GM23338 (cell line): ENCODE measurements at regions not wholly inside any gene's neighbourhood (a gene's known extent, or its start where the extent isn't known, plus 50 kb on each side); places are given as distances from the start of the nearest gene placed in this dataset.

Source experiments
- ATAC-seq: fragments of 200-7000 bp; cut with Tn5 transposase; 3 replicates; pipeline ENCODE4 v1.9.1; 2020
- DNase-seq: peaks from one replicate; pipeline ENCODE4 v3.0.0-alpha.2; 2015; ENCODE audit warnings: low spot score
- H2AFZ ChIP-seq: fragments of 200-600 bp; sonication (generic); 2 replicates; pipeline ENCODE4 v1.8.0; 2016; ENCODE audit warnings: antibody characterized with exemption, mild to moderate bottlenecking, moderate library complexity
- H3F3A ChIP-seq: fragments of 200-600 bp; sonication (generic); replicated peaks from 2 replicates; pipeline ENCODE4 v1.8.0; 2017; ENCODE audit warnings: antibody characterized with exemption, mixed run types, low read depth
- H3K27ac ChIP-seq: fragments of 200-600 bp; sonication (generic); 2 replicates; pipeline ENCODE4 v1.6.1; 2016; ENCODE audit warnings: low read depth
- H3K27me3 ChIP-seq: fragments of 200-600 bp; sonication (generic); 2 replicates; pipeline ENCODE4 v1.8.0; 2016; ENCODE audit warnings: mild to moderate bottlenecking, mixed run types, moderate library complexity; ENCODE audit not compliant: insufficient read depth
- H3K36me3 ChIP-seq: fragments of 200-600 bp; sonication (generic); 2 replicates; pipeline ENCODE4 v1.8.0; 2016; ENCODE audit warnings: mild to moderate bottlenecking; ENCODE audit not compliant: insufficient read depth
- H3K4me1 ChIP-seq: fragments of 200-600 bp; sonication (generic); 2 replicates; pipeline ENCODE4 v1.8.0; 2016; ENCODE audit warnings: mild to moderate bottlenecking, moderate library complexity; ENCODE audit not compliant: insufficient read depth
- H3K4me2 ChIP-seq: fragments of 200-600 bp; sonication (generic); 2 replicates; pipeline ENCODE4 v1.7.1; 2017; ENCODE audit warnings: mixed run types
- H3K4me3 ChIP-seq: fragments of 200-600 bp; sonication (generic); 2 replicates; pipeline ENCODE4 v1.6.1; 2016; ENCODE audit warnings: mixed run types
- H3K79me2 ChIP-seq: fragments of 200-600 bp; sonication (generic); replicated peaks from 2 replicates; pipeline ENCODE4 v1.8.0; 2017; ENCODE audit warnings: mild to moderate bottlenecking; ENCODE audit not compliant: insufficient read depth
- H3K9me2 ChIP-seq: fragments of 200-600 bp; sonication (generic); 2 replicates; pipeline ENCODE4 v1.8.0; 2017; ENCODE audit not compliant: insufficient read depth
- H4K20me1 ChIP-seq: fragments of 200-600 bp; sonication (generic); replicated peaks from 2 replicates; pipeline ENCODE4 v1.8.0; 2017; ENCODE audit warnings: mild to moderate bottlenecking; ENCODE audit not compliant: insufficient read depth
- H3K27ac Mint-ChIP-seq: 2 replicates; pipeline ENCODE4 v1.8.0; 2020; ENCODE audit warnings: inconsistent platforms, mild to moderate bottlenecking, moderate library complexity, mixed read lengths
- H3K27me3 Mint-ChIP-seq: 3 replicates; pipeline ENCODE4 v1.8.0; 2022; ENCODE audit warnings: low read depth, mild to moderate bottlenecking, moderate library complexity, mixed read lengths, inconsistent platforms; ENCODE audit not compliant: insufficient read depth, poor library complexity
- H3K36me3 Mint-ChIP-seq: 3 replicates; pipeline ENCODE4 v1.8.0; 2021; ENCODE audit warnings: low read depth, mild to moderate bottlenecking, inconsistent platforms, moderate library complexity, mixed read lengths
- H3K4me1 Mint-ChIP-seq: 3 replicates; pipeline ENCODE4 v1.8.0; 2020; ENCODE audit warnings: mild to moderate bottlenecking, inconsistent platforms, mixed read lengths
- H3K4me3 Mint-ChIP-seq: 3 replicates; pipeline ENCODE4 v1.8.0; 2021; ENCODE audit warnings: moderate library complexity, mild to moderate bottlenecking, inconsistent platforms, mixed read lengths
- H3K9me3 Mint-ChIP-seq: 3 replicates; pipeline ENCODE4 v1.8.0; 2020; ENCODE audit warnings: moderate library complexity, mild to moderate bottlenecking, inconsistent platforms, mixed read lengths
- CREB1 ChIP-seq: fragments of 250-450 bp; sonication (Bioruptor Pico); IDR thresholded peaks from 2 replicates; pipeline ENCODE4 v1.5.0; 2020; ENCODE audit warnings: low read depth, mild to moderate bottlenecking, moderate library complexity
- EZH2 ChIP-seq: fragments of 200-600 bp; sonication (generic); IDR thresholded peaks from one replicate; pipeline ENCODE4 v1.8.0; 2017; ENCODE audit warnings: antibody characterized with exemption, mild to moderate bottlenecking, low read depth; ENCODE audit not compliant: unreplicated experiment
- EZH2phosphoT487 ChIP-seq: fragments of 200-600 bp; sonication (generic); IDR thresholded peaks from one replicate; pipeline ENCODE4 v1.8.1; 2018; ENCODE audit warnings: antibody characterized with exemption; ENCODE audit not compliant: unreplicated experiment
- JUNB ChIP-seq: IDR thresholded peaks from one replicate; pipeline ENCODE4 v1.6.1; 2016; ENCODE audit warnings: antibody characterized with exemption; ENCODE audit not compliant: unreplicated experiment
- NANOG ChIP-seq: IDR thresholded peaks from 2 replicates; pipeline ENCODE4 v1.6.1; 2016; ENCODE audit warnings: antibody characterized with exemption, borderline replicate concordance
- POLR2AphosphoS5 ChIP-seq: IDR thresholded peaks from 2 replicates; pipeline ENCODE4 v1.6.1; 2016; ENCODE audit warnings: antibody characterized with exemption, low read depth
- REST ChIP-seq: IDR thresholded peaks from one replicate; pipeline ENCODE4 v1.6.1; 2018; ENCODE audit warnings: antibody characterized with exemption; ENCODE audit not compliant: unreplicated experiment
- ZNF114 ChIP-seq: fragments of 250-450 bp; sonication (Bioruptor Pico); IDR thresholded peaks from 2 replicates; pipeline ENCODE4 v1.5.0; 2020; ENCODE audit warnings: mild to moderate bottlenecking, moderate library complexity
- ZNF331 ChIP-seq: fragments of 250-450 bp; sonication (Bioruptor Pico); IDR thresholded peaks from 2 replicates; pipeline ENCODE4 v1.5.0; 2020; ENCODE audit warnings: low read depth, mild to moderate bottlenecking, moderate library complexity
- TF ChIP-seq, protein P1 (sequence below): IDR thresholded peaks from 2 replicates; pipeline ENCODE4 v1.6.1; 2016; ENCODE audit warnings: antibody characterized with exemption
- TF ChIP-seq, protein P2 (sequence below), 2 experiments: fragments of 200-600 bp in 1 of 2; sonication (generic) in 1 of 2; conservative IDR thresholded peaks; 2 replicates each; pipeline versions ENCODE4 v1.5.1 to v1.6.1; 2016 to 2017; ENCODE audit warnings: antibody characterized with exemption in 2 of 2, low read depth in 2 of 2, mild to moderate bottlenecking in 2 of 2, moderate library complexity in 1 of 2

DNA sequence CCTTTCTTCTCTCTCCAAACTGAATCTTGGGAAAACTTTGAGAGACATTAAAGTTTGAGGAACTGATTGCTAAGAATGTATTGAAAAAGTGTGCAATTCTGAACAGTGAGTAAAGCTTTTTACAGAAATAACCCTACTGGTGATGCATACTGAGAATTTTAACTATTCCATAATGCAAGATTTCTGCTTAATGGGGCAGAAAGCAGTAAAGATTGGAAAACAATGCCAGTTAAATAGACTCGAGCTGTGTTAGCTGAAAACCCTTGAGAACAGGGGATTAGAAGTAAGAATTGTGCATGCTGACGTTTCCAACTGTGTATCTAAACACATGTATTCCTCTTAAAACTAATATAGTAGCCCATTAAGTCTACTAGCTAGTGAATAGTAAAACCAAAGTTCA, 1500.2 kb upstream of the PRMT6 start (continued):
- TF ChIP-seq REST (no peak), ZNF114 (CRISPR knock-in tag) (no peak), EZH2phosphoT487 (no peak), CREB1 (CRISPR knock-in tag) (no peak), EZH2 (no peak), ZNF331 (CRISPR knock-in tag) (no peak)

GRCh38 chr1:105558023-105558422, 1498.5 kb upstream of the PRMT6 start:
- H4K20me1 ChIP-seq, result no peaks in the 10 kb centered on the region
- Mint-ChIP-seq H3K9me3 (no peaks in the 10 kb centered on the region), H3K27me3 (no peaks in the 10 kb centered on the region), H3K36me3 (no peaks in the 10 kb centered on the region), H3K27ac (no peak overlapping the region), H3K4me1 (no peaks in the 10 kb centered on the region), H3K4me3 (no peak overlapping the region)
- no peaks in the 10 kb centered on the region for H3K36me3 ChIP-seq
- TF ChIP-seq NANOG, result no peak
- no peak for TF ChIP-seq CREB1 (CRISPR knock-in tag)
- TF ChIP-seq POLR2AphosphoS5, result no peak
- TF ChIP-seq ZNF331 (CRISPR knock-in tag), result no peak
- TF ChIP-seq EZH2, result no peak
- no peak for TF ChIP-seq JUNB
- H3K27ac ChIP-seq, result no peak overlapping the region
- no peak overlapping the region for H2AFZ ChIP-seq
- H3K9me2 ChIP-seq, result no peaks in the 10 kb centered on the region
- ATAC-seq, result no peak
- DNase-seq, result no peak
- H3K4me2 ChIP-seq, result no peak overlapping the region
- H3K4me3 ChIP-seq, result no peak overlapping the region
- no peaks in the 10 kb centered on the region for H3K27me3 ChIP-seq
- H3F3A ChIP-seq, result no peaks in the 10 kb centered on the region
- H3K79me2 ChIP-seq, result no peaks in the 10 kb centered on the region
- H3K4me1 ChIP-seq, result no peaks in the 10 kb centered on the region

- H3K9me2 ChIP-seq, result no peaks in the 10 kb centered on the region; the same call in 1 of the 2 replicates
- no peaks in the 10 kb centered on the region for H3K4me1 ChIP-seq
- Mint-ChIP-seq H3K27me3 (no peaks in the 10 kb centered on the region), H3K9me3 (no peaks in the 10 kb centered on the region; the same call in 2 of the 3 replicates), H3K27ac (no peak overlapping the region), H3K36me3 (no peaks in the 10 kb centered on the region), H3K4me1 (no peaks in the 10 kb centered on the region), H3K4me3 (no peak overlapping the region)
- H3K4me3 ChIP-seq, result no peak overlapping the region
- H3K27me3 ChIP-seq, result no peaks in the 10 kb centered on the region
- DNase-seq, result no peak
- no peak overlapping the region for H2AFZ ChIP-seq
- H3K79me2 ChIP-seq, result no peaks in the 10 kb centered on the region
- H3K36me3 ChIP-seq, result no peaks in the 10 kb centered on the region
- no peak overlapping the region for H3K4me2 ChIP-seq
- no peaks in the 10 kb centered on the region for H4K20me1 ChIP-seq
- H3K27ac ChIP-seq, result no peak overlapping the region
- no peaks in the 10 kb centered on the region for H3F3A ChIP-seq
- ATAC-seq, result no peak
- TF ChIP-seq REST, result no peak
- TF ChIP-seq, protein P1, sequence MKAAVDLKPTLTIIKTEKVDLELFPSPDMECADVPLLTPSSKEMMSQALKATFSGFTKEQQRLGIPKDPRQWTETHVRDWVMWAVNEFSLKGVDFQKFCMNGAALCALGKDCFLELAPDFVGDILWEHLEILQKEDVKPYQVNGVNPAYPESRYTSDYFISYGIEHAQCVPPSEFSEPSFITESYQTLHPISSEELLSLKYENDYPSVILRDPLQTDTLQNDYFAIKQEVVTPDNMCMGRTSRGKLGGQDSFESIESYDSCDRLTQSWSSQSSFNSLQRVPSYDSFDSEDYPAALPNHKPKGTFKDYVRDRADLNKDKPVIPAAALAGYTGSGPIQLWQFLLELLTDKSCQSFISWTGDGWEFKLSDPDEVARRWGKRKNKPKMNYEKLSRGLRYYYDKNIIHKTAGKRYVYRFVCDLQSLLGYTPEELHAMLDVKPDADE, result no peak
- TF ChIP-seq, protein P2, sequence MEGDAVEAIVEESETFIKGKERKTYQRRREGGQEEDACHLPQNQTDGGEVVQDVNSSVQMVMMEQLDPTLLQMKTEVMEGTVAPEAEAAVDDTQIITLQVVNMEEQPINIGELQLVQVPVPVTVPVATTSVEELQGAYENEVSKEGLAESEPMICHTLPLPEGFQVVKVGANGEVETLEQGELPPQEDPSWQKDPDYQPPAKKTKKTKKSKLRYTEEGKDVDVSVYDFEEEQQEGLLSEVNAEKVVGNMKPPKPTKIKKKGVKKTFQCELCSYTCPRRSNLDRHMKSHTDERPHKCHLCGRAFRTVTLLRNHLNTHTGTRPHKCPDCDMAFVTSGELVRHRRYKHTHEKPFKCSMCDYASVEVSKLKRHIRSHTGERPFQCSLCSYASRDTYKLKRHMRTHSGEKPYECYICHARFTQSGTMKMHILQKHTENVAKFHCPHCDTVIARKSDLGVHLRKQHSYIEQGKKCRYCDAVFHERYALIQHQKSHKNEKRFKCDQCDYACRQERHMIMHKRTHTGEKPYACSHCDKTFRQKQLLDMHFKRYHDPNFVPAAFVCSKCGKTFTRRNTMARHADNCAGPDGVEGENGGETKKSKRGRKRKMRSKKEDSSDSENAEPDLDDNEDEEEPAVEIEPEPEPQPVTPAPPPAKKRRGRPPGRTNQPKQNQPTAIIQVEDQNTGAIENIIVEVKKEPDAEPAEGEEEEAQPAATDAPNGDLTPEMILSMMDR (conservative IDR thresholded peaks at IDR 0.05; ENCODE audit: low read depth in 2 of 2), result no peak
- no peak for TF ChIP-seq NANOG
- TF ChIP-seq CREB1 (CRISPR knock-in tag), result no peak
These were observed 1491.5 kb upstream of the PRMT6 start for GRCh38 chr1:105565006-105565405.
